SJCRH30 (cell line): ENCODE measurements at regions not wholly inside any gene's neighbourhood (a gene's known extent, or its start where the extent isn't known, plus 50 kb on each side); places are given as distances from the start of the nearest gene placed in this dataset.
"Not testable (repeated sequence)": the region's sequence is repeated elsewhere in the genome, so short reads cannot be mapped to it uniquely, and the experiment has no call there.

Experiments used
- DNase-seq, 2 experiments: peaks; one replicate each; pipeline ENCODE4 v3.0.0-alpha.2; 2015 to 2020
- H3K27ac ChIP-seq: fragments of 250-450 bp; sonication (Bioruptor Pico); 2 replicates; pipeline ENCODE4 v1.5.1; 2020; ENCODE audit warnings: mild to moderate bottlenecking, moderate library complexity
- H3K27me3 ChIP-seq: fragments of 250-450 bp; sonication (Bioruptor Pico); 2 replicates; pipeline ENCODE4 v1.5.1; 2020; ENCODE audit warnings: mild to moderate bottlenecking, moderate library complexity
- H3K36me3 ChIP-seq: fragments of 250-450 bp; sonication (Bioruptor Pico); 2 replicates; pipeline ENCODE4 v1.5.1; 2020; ENCODE audit warnings: mild to moderate bottlenecking, moderate library complexity
- H3K4me1 ChIP-seq: fragments of 250-450 bp; sonication (Bioruptor Pico); 2 replicates; pipeline ENCODE4 v1.5.1; 2020; ENCODE audit warnings: mild to moderate bottlenecking, moderate library complexity
- H3K4me3 ChIP-seq: fragments of 250-450 bp; sonication (Bioruptor Pico); 2 replicates; pipeline ENCODE4 v1.5.1; 2020; ENCODE audit warnings: mild to moderate bottlenecking, moderate library complexity
- H3K9me3 ChIP-seq: fragments of 250-450 bp; sonication (Bioruptor Pico); replicated peaks from 2 replicates; pipeline ENCODE4 v1.5.1; 2020; ENCODE audit warnings: mild to moderate bottlenecking, moderate library complexity

DNA sequence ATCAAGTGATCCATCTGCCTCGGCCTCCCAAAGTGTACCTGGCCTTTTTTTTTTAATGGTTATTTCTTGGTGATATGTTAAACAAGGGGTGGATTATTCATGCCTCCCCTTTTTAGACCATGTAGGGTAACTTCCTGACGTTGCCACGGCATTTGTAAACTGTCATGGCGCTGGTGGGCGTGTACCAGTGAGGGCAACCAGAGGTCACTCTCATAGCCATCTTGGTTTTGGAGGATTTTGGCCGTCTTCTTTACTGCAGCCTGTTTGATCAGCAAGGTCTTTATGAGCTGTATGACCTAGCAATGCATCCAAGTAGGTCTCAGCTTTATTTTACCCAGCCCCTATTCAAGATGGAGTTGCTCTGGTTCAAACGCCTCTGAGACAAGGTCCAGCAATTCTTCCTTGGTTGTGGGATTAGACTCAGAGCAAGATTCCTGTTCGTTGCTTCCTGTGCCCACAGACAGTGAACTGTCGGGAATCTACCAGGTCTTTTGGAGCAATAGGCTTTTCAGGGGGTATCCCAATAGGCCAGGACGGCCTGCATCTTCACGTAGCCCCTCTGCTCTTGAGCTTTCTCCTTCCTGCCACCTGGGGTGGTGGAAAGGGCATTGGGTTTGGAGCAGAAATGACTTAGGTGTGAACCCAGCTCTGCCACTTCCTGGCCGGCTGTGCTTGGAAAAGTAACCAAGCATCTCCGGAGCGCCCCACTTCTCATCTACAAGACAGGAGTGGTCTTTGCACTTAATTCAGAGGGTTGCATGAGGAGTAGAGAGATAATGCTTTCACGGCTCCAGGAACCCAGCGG lies 52.9 kb upstream of the SEC14L1 start:
- Histone ChIP-seq H3K4me1 (peaks cover 12% of the 10 kb centered on the region), H3K4me3 (peak overlapping the region; percentile 77), H3K36me3 (peaks cover 11% of the 10 kb centered on the region; the same call in 1 of the 2 replicates), H3K27me3 (no peaks in the 10 kb centered on the region), H3K9me3 (no peaks in the 10 kb centered on the region), H3K27ac (peak overlapping the region; percentile 76)
- DNase-seq = no peak

- Histone ChIP-seq H3K27me3 (no peaks in the 10 kb centered on the region), H3K4me1 (peaks cover 8% of the 10 kb centered on the region), H3K9me3 (no peaks in the 10 kb centered on the region), H3K36me3 (peaks cover 18% of the 10 kb centered on the region; the same call in 1 of the 2 replicates), H3K4me3 (peak overlapping the region; percentile 77), H3K27ac (peak overlapping the region; percentile 76)
- DNase-seq = peak; percentile 99
These were observed 52.2 kb upstream of the SEC14L1 start for GRCh38 chr17:77088455-77089123.

GRCh38 chr17:77089124-77089490 lies 51.7 kb upstream of the SEC14L1 start:
- DNase-seq = peak; percentile 14 to 44
- Histone ChIP-seq H3K27ac (peak overlapping the region; percentile 76), H3K4me3 (peak overlapping the region; percentile 77), H3K36me3 (peaks cover 22% of the 10 kb centered on the region; the same call in 1 of the 2 replicates), H3K9me3 (no peaks in the 10 kb centered on the region), H3K4me1 (peaks cover 5% of the 10 kb centered on the region), H3K27me3 (no peaks in the 10 kb centered on the region)

GRCh38 chr17:77089949-77090348 lies 50.8 kb upstream of the SEC14L1 start:
- H3K36me3 ChIP-seq = peaks cover 30% of the 10 kb centered on the region
- not testable (repeated sequence) for H3K4me1 ChIP-seq, H3K27me3 ChIP-seq, H3K9me3 ChIP-seq, DNase-seq, H3K27ac ChIP-seq, H3K4me3 ChIP-seq

DNA sequence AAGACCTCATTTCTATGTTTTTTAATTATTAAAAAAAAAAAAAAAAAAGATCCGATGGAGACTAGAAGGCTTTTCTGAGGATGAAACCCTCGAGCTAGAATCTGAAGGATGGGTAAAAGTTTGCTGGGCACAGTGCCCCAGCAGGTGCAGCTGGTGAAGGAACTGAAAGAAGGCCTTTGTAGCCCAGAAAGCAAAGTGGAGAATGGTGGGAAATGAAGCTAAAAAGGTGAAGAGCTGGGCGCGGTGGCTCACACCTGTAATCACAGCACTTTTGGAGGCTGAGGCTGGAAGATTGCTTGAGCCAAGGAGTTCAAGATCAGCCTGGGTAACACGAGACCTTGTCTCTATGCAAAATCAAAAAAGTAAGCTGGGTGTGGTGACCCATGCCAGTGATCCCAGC lies 50.3 kb upstream of the SEC14L1 start:
- H3K36me3 ChIP-seq = peaks cover 35% of the 10 kb centered on the region

More for the DNA sequence above, 50.3 kb upstream of the SEC14L1 start:
- peaks cover 5% of the 10 kb centered on the region for H3K4me1 ChIP-seq
- DNase-seq = no peak
- no peak overlapping the region for H3K27ac ChIP-seq
- H3K27me3 ChIP-seq = no peaks in the 10 kb centered on the region
- no peak overlapping the region for H3K4me3 ChIP-seq
- H3K9me3 ChIP-seq = no peaks in the 10 kb centered on the region
